T-helper 2 cell (primary cell): ENCODE measurements at regions not wholly inside any gene's neighbourhood (a gene's known extent, or its start where the extent isn't known, plus 50 kb on each side); places are given as distances from the start of the nearest gene placed in this dataset.

ENCODE experiments used
- DNase-seq, 5 experiments: peaks; one replicate each; pipeline versions ENCODE4 v3.0.0 to v3.0.0-alpha.2; 2012 to 2022

- no peak for DNase-seq
Measured at GRCh38 chr9:79173932-79174331, 397.8 kb upstream of the TLE4 start.

GRCh38 chr9:79176014-79176697 is 395.6 kb upstream of the TLE4 start:
- no peak for DNase-seq

GRCh38 chr9:79184831-79185230 is 386.9 kb upstream of the TLE4 start:
- no peak for DNase-seq

- no peak for DNase-seq
Measured at GRCh38 chr9:79185866-79186265, 385.9 kb upstream of the TLE4 start.

GRCh38 chr9:79189511-79189924 is 382.2 kb upstream of the TLE4 start:
- no peak for DNase-seq

- DNase-seq = no peak
Measured at GRCh38 chr9:79193001-79193400, 378.8 kb upstream of the TLE4 start.

- no peak for DNase-seq
Measured at GRCh38 chr9:79193501-79194223, 378.1 kb upstream of the TLE4 start.

GRCh38 chr9:79195879-79196278 is 375.9 kb upstream of the TLE4 start:
- no peak for DNase-seq

- DNase-seq = no peak
Measured at GRCh38 chr9:79196606-79197005, 375.2 kb upstream of the TLE4 start.

- no peak for DNase-seq
Measured at GRCh38 chr9:79200336-79200735, 371.4 kb upstream of the TLE4 start.

- no peak for DNase-seq
Measured at GRCh38 chr9:79201636-79202035, 370.1 kb upstream of the TLE4 start.

GRCh38 chr9:79208791-79209396 is 362.9 kb upstream of the TLE4 start:
- no peak for DNase-seq

GRCh38 chr9:79210541-79211243 is 361.1 kb upstream of the TLE4 start:
- DNase-seq = no peak

- no peak for DNase-seq
Measured at GRCh38 chr9:79213417-79214125, 358.2 kb upstream of the TLE4 start.

GRCh38 chr9:79215821-79216220 is 355.9 kb upstream of the TLE4 start:
- no peak for DNase-seq

GRCh38 chr9:79220251-79220650 is 351.5 kb upstream of the TLE4 start:
- no peak for DNase-seq

- no peak for DNase-seq
Measured at GRCh38 chr9:79220666-79221065, 351.1 kb upstream of the TLE4 start.

- no peak for DNase-seq
Measured at GRCh38 chr9:79221084-79221483, 350.7 kb upstream of the TLE4 start.

GRCh38 chr9:79222483-79222882 is 349.3 kb upstream of the TLE4 start:
- DNase-seq = no peak

GRCh38 chr9:79224672-79225433 is 346.9 kb upstream of the TLE4 start:
- DNase-seq = no peak

- peak in 1 of 5 experiments; percentile 14 for DNase-seq
Measured at GRCh38 chr9:79233542-79233941, 338.2 kb upstream of the TLE4 start.

- DNase-seq = no peak
Measured at GRCh38 chr9:79236466-79236865, 335.3 kb upstream of the TLE4 start.
